Trophoblast cell (in vitro differentiated cells and primary cell): ENCODE measurements at regions not wholly inside any gene's neighbourhood (a gene's known extent, or its start where the extent isn't known, plus 50 kb on each side); places are given as distances from the start of the nearest gene placed in this dataset.

Source experiments
- DNase-seq, 2 donors: peaks; one replicate each; pipeline ENCODE4 v3.0.0-alpha.2; 2016
- H2AFZ ChIP-seq: 2 replicates; pipeline ENCODE4 v1.6.1; 2013; ENCODE audit warnings: low read length, moderate library complexity, mild to moderate bottlenecking; ENCODE audit not compliant: insufficient read depth, poor library complexity
- H2AK5ac ChIP-seq: 2 replicates; pipeline ENCODE4 v1.6.1; 2013; ENCODE audit warnings: mild to moderate bottlenecking, low read length
- H2BK120ac ChIP-seq: 2 replicates; pipeline ENCODE4 v1.6.1; 2013; ENCODE audit warnings: low read length, mild to moderate bottlenecking, moderate library complexity; ENCODE audit not compliant: insufficient read depth, poor library complexity
- H2BK12ac ChIP-seq: 2 replicates; pipeline ENCODE4 v1.6.1; 2013; ENCODE audit warnings: mild to moderate bottlenecking, low read length, moderate library complexity
- H2BK5ac ChIP-seq: 2 replicates; pipeline ENCODE4 v1.6.1; 2013; ENCODE audit warnings: low read length, low read depth, moderate library complexity, mild to moderate bottlenecking; ENCODE audit not compliant: poor library complexity
- H3K14ac ChIP-seq: 2 replicates; pipeline ENCODE4 v1.6.1; 2013; ENCODE audit warnings: mild to moderate bottlenecking, low read length
- H3K18ac ChIP-seq: 2 replicates; pipeline ENCODE4 v1.6.1; 2013; ENCODE audit warnings: mild to moderate bottlenecking, low read length
- H3K23ac ChIP-seq: 2 replicates; pipeline ENCODE4 v1.6.1; 2013; ENCODE audit warnings: low read length
- H3K27ac ChIP-seq: 2 replicates; pipeline ENCODE4 v1.5.1; 2013; ENCODE audit warnings: low read depth, mild to moderate bottlenecking, inconsistent platforms, low read length, moderate library complexity
- H3K27me3 ChIP-seq: 2 replicates; pipeline ENCODE4 v1.6.1; 2013; ENCODE audit warnings: inconsistent platforms, mild to moderate bottlenecking, low read length, moderate library complexity; ENCODE audit not compliant: insufficient read depth
- H3K36me3 ChIP-seq, 2 experiments: 1 replicate in 1 of 2; 2 replicates in 1 of 2; pipeline ENCODE4 v1.6.1; 2013; ENCODE audit warnings: low read length in 2 of 2, mild to moderate bottlenecking in 2 of 2, moderate library complexity in 1 of 2; ENCODE audit not compliant: insufficient read depth in 2 of 2, control insufficient read depth in 1 of 2
- H3K4ac ChIP-seq: 2 replicates; pipeline ENCODE4 v1.6.1; 2013; ENCODE audit warnings: low read depth, mild to moderate bottlenecking, low read length, moderate library complexity
- H3K4me1 ChIP-seq, 2 experiments: 1 replicate in 1 of 2; 2 replicates in 1 of 2; pipeline ENCODE4 v1.6.1; 2013; ENCODE audit warnings: low read length in 2 of 2, mild to moderate bottlenecking in 2 of 2, moderate library complexity in 1 of 2; ENCODE audit not compliant: insufficient read depth in 2 of 2, control insufficient read depth in 1 of 2
- H3K4me2 ChIP-seq: 2 replicates; pipeline ENCODE4 v1.6.1; 2013; ENCODE audit warnings: inconsistent platforms, mild to moderate bottlenecking, low read length, moderate library complexity
- H3K4me3 ChIP-seq: 2 replicates; pipeline ENCODE4 v1.5.1; 2013; ENCODE audit warnings: mild to moderate bottlenecking, low read depth, low read length, inconsistent platforms
- H3K79me1 ChIP-seq: one replicate; pipeline ENCODE4 v1.6.1; 2013; ENCODE audit warnings: low read length
- H3K79me2 ChIP-seq: 2 replicates; pipeline ENCODE4 v1.6.1; 2013; ENCODE audit warnings: low read length, mild to moderate bottlenecking; ENCODE audit not compliant: control insufficient read depth, insufficient read depth, poor library complexity
- H3K9ac ChIP-seq: 2 replicates; pipeline ENCODE4 v1.6.1; 2013; ENCODE audit warnings: mild to moderate bottlenecking, low read length
- H3K9me3 ChIP-seq: 2 replicates; pipeline ENCODE4 v1.6.1; 2013; ENCODE audit warnings: low read depth, mild to moderate bottlenecking, control low read depth, inconsistent platforms, low read length; ENCODE audit not compliant: insufficient read depth
- H4K12ac ChIP-seq: 2 replicates; pipeline ENCODE4 v1.6.1; 2013; ENCODE audit warnings: low read depth, mild to moderate bottlenecking, low read length, moderate library complexity
- H4K8ac ChIP-seq: 2 replicates; pipeline ENCODE4 v1.6.1; 2013; ENCODE audit warnings: low read depth, mild to moderate bottlenecking, low read length, moderate library complexity
- H4K91ac ChIP-seq: one replicate; pipeline ENCODE4 v1.6.1; 2013; ENCODE audit warnings: low read depth, mild to moderate bottlenecking, low read length, moderate library complexity
- WGBS: extraction: QIAGEN DNeasy Blood & Tissue Kit; methylation state at CpG from one replicate; pipeline ENCODE4 v1.1.7; 2013; ENCODE audit warnings: missing lambda C conversion rate; ENCODE audit not compliant: insufficient read length, insufficient coverage; ENCODE audit errors: extremely low coverage; 5-methylcytosine and 5-hydroxymethylcytosine counted together

GRCh38 chr5:8418049-8418426, 549.1 kb downstream of the MTRR start:
- H2AK5ac ChIP-seq: no peak overlapping the region
- no peak overlapping the region for H3K27ac ChIP-seq
- no peak overlapping the region for H2BK120ac ChIP-seq
- WGBS: no CpG with 5 or more reads among the region's 3 CpGs
- no peaks in the 10 kb centered on the region for H3K4me1 ChIP-seq
- H3K4me3 ChIP-seq: no peak overlapping the region
- H2BK12ac ChIP-seq: no peak overlapping the region
- H2BK5ac ChIP-seq: no peak overlapping the region
- no peak overlapping the region for H3K23ac ChIP-seq
- no peak overlapping the region for H4K91ac ChIP-seq
- H3K79me1 ChIP-seq: no peaks in the 10 kb centered on the region
- no peak overlapping the region for H2AFZ ChIP-seq
- no peak overlapping the region for H4K8ac ChIP-seq
- no peak overlapping the region for H3K4me2 ChIP-seq
- no peaks in the 10 kb centered on the region for H3K36me3 ChIP-seq
- no peaks in the 10 kb centered on the region for H3K79me2 ChIP-seq
- H3K9ac ChIP-seq: no peak overlapping the region
- H3K9me3 ChIP-seq: no peaks in the 10 kb centered on the region
- H3K4ac ChIP-seq: no peak overlapping the region
- DNase-seq: no peak
- H3K14ac ChIP-seq: no peak overlapping the region
- no peaks in the 10 kb centered on the region for H3K27me3 ChIP-seq
- H3K18ac ChIP-seq: no peak overlapping the region
- no peak overlapping the region for H4K12ac ChIP-seq

GRCh38 chr5:8429778-8430758, 561.1 kb downstream of the MTRR start:
- Histone ChIP-seq H3K4ac (no peak overlapping the region), H2BK5ac (no peak overlapping the region), H2AK5ac (no peak overlapping the region), H3K27me3 (no peaks in the 10 kb centered on the region), H3K79me1 (no peaks in the 10 kb centered on the region), H2AFZ (no peak overlapping the region), H3K4me3 (no peak overlapping the region), H3K14ac (no peak overlapping the region), H4K12ac (no peak overlapping the region), H4K8ac (no peak overlapping the region), H3K36me3 (no peaks in the 10 kb centered on the region), H4K91ac (no peak overlapping the region), H2BK120ac (no peak overlapping the region), H3K4me2 (no peak overlapping the region), H3K9me3 (peaks cover 5% of the 10 kb centered on the region), H2BK12ac (no peak overlapping the region), H3K4me1 (no peaks in the 10 kb centered on the region), H3K18ac (no peak overlapping the region), H3K79me2 (no peaks in the 10 kb centered on the region), H3K23ac (no peak overlapping the region), H3K9ac (no peak overlapping the region), H3K27ac (no peak overlapping the region)
- no peak for DNase-seq
- WGBS: no CpG with 5 or more reads among the region's 24 CpGs

- H3K9me3 ChIP-seq: peaks cover 5% of the 10 kb centered on the region
- no peaks in the 10 kb centered on the region for H3K79me2 ChIP-seq
- no peak overlapping the region for H3K23ac ChIP-seq
- no peak overlapping the region for H3K4me3 ChIP-seq
- H3K27me3 ChIP-seq: no peaks in the 10 kb centered on the region
- H3K9ac ChIP-seq: no peak overlapping the region
- no peaks in the 10 kb centered on the region for H3K4me1 ChIP-seq
- no CpG with 5 or more reads among the region's 2 CpGs for WGBS
- no peak overlapping the region for H2BK120ac ChIP-seq
- H3K4me2 ChIP-seq: no peak overlapping the region
- H3K79me1 ChIP-seq: no peaks in the 10 kb centered on the region
- H2AK5ac ChIP-seq: no peak overlapping the region
- no peak overlapping the region for H4K8ac ChIP-seq
- H3K4ac ChIP-seq: no peak overlapping the region
- H2BK5ac ChIP-seq: no peak overlapping the region
- no peak overlapping the region for H2AFZ ChIP-seq
- H3K18ac ChIP-seq: no peak overlapping the region
- H2BK12ac ChIP-seq: no peak overlapping the region
- H4K12ac ChIP-seq: no peak overlapping the region
- no peak overlapping the region for H4K91ac ChIP-seq
- H3K14ac ChIP-seq: no peak overlapping the region
- H3K36me3 ChIP-seq: no peaks in the 10 kb centered on the region
- H3K27ac ChIP-seq: no peak overlapping the region
- DNase-seq: no peak
Observed at GRCh38 chr5:8434501-8434900, 565.6 kb downstream of the MTRR start.

GRCh38 chr5:8436924-8437323, 568.0 kb downstream of the MTRR start:
- Histone ChIP-seq H3K27me3 (no peaks in the 10 kb centered on the region), H3K9ac (no peak overlapping the region), H3K4me3 (no peak overlapping the region), H3K14ac (no peak overlapping the region), H3K4ac (no peak overlapping the region), H4K12ac (no peak overlapping the region), H2BK12ac (no peak overlapping the region), H4K8ac (no peak overlapping the region), H3K4me1 (no peaks in the 10 kb centered on the region), H2AFZ (no peak overlapping the region), H3K79me2 (no peaks in the 10 kb centered on the region), H3K9me3 (no peaks in the 10 kb centered on the region), H2BK5ac (no peak overlapping the region), H2BK120ac (no peak overlapping the region), H2AK5ac (no peak overlapping the region), H3K79me1 (no peaks in the 10 kb centered on the region), H3K4me2 (no peak overlapping the region), H3K18ac (no peak overlapping the region), H3K36me3 (no peaks in the 10 kb centered on the region), H3K27ac (no peak overlapping the region), H3K23ac (no peak overlapping the region), H4K91ac (no peak overlapping the region)
- no peak for DNase-seq
- no CpG with 5 or more reads among the region's 1 CpG for WGBS
